Hepatocyte (in vitro differentiated cells): ENCODE measurements at regions not wholly inside any gene's neighbourhood (a gene's known extent, or its start where the extent isn't known, plus 50 kb on each side); places are given as distances from the start of the nearest gene placed in this dataset.

ENCODE experiments used
- DNase-seq: peaks from one replicate; pipeline ENCODE4 v3.0.0-alpha.2; 2016; ENCODE audit warnings: low spot score
- H2AFZ ChIP-seq: fragments of 200-600 bp; sonication (generic); 2 replicates; pipeline ENCODE4 v1.6.0; 2016; ENCODE audit warnings: antibody characterized with exemption, mild to moderate bottlenecking
- H3K27ac ChIP-seq: fragments of 200-600 bp; sonication (generic); 2 replicates; pipeline ENCODE4 v1.5.1; 2016; ENCODE audit warnings: mild to moderate bottlenecking
- H3K27me3 ChIP-seq: fragments of 200-600 bp; sonication (generic); 2 replicates; pipeline ENCODE4 v1.6.1; 2016
- H3K36me3 ChIP-seq: fragments of 200-600 bp; sonication (generic); replicated peaks from 2 replicates; pipeline ENCODE4 v1.5.1; 2016; ENCODE audit warnings: low read depth; ENCODE audit not compliant: insufficient read depth
- H3K4me1 ChIP-seq: fragments of 200-600 bp; sonication (generic); 2 replicates; pipeline ENCODE4 v1.5.1; 2016; ENCODE audit warnings: mild to moderate bottlenecking, moderate library complexity; ENCODE audit not compliant: insufficient read depth
- H3K4me2 ChIP-seq: fragments of 200-600 bp; sonication (generic); 2 replicates; pipeline ENCODE4 v1.6.0; 2016
- H3K4me3 ChIP-seq: fragments of 200-600 bp; sonication (generic); 2 replicates; pipeline ENCODE4 v1.5.1; 2016; ENCODE audit warnings: mild to moderate bottlenecking
- H3K79me2 ChIP-seq: fragments of 200-600 bp; sonication (generic); 2 replicates; pipeline ENCODE4 v1.6.0; 2017; ENCODE audit warnings: mild to moderate bottlenecking
- H3K9me2 ChIP-seq: fragments of 200-600 bp; sonication (generic); replicated peaks from 2 replicates; pipeline ENCODE4 v1.6.0; 2017; ENCODE audit warnings: mild to moderate bottlenecking; ENCODE audit not compliant: insufficient read depth
- H3K9me3 ChIP-seq: fragments of 200-600 bp; sonication (generic); 2 replicates; pipeline ENCODE4 v1.5.1; 2016; ENCODE audit warnings: low read depth, mild to moderate bottlenecking
- H4K20me1 ChIP-seq: fragments of 200-600 bp; sonication (generic); 2 replicates; pipeline ENCODE4 v1.6.0; 2016; ENCODE audit warnings: mild to moderate bottlenecking; ENCODE audit not compliant: insufficient read depth, poor library complexity, severe bottlenecking
- EZH2 ChIP-seq: fragments of 200-600 bp; sonication (generic); IDR thresholded peaks from 2 replicates; pipeline ENCODE4 v1.6.1; 2016; ENCODE audit warnings: antibody characterized with exemption, mild to moderate bottlenecking, borderline replicate concordance
- EZH2phosphoT487 ChIP-seq: fragments of 200-600 bp; sonication (generic); IDR thresholded peaks from one replicate; pipeline ENCODE4 v1.6.1; 2018; ENCODE audit warnings: antibody characterized with exemption, mild to moderate bottlenecking, low read depth, moderate library complexity; ENCODE audit not compliant: unreplicated experiment, severe bottlenecking
- WGBS: methylation state at CpG from one replicate; pipeline ENCODE4 v1.1.6; 2016; ENCODE audit warnings: low lambda C conversion rate; ENCODE audit errors: missing lambda C conversion rate; 5-methylcytosine and 5-hydroxymethylcytosine counted together
- TF ChIP-seq, protein P1 (sequence below): fragments of 200-600 bp; sonication (generic); IDR thresholded peaks from 2 replicates; pipeline ENCODE4 v1.5.1; 2016; ENCODE audit warnings: antibody characterized with exemption, mild to moderate bottlenecking; ENCODE audit not compliant: poor library complexity

- Histone ChIP-seq H3K9me2 (no peaks in the 10 kb centered on the region), H3K36me3 (no peaks in the 10 kb centered on the region), H3K4me2 (no peak overlapping the region), H3K27ac (no peak overlapping the region), H3K79me2 (no peaks in the 10 kb centered on the region), H3K4me3 (no peak overlapping the region), H3K9me3 (no peaks in the 10 kb centered on the region), H4K20me1 (no peaks in the 10 kb centered on the region), H3K4me1 (no peaks in the 10 kb centered on the region), H3K27me3 (no peaks in the 10 kb centered on the region), H2AFZ (no peak overlapping the region)
- DNase-seq, result no peak
- 60% methylated on average over 1 of the region's 1 CpG for WGBS
- TF ChIP-seq, protein P1, sequence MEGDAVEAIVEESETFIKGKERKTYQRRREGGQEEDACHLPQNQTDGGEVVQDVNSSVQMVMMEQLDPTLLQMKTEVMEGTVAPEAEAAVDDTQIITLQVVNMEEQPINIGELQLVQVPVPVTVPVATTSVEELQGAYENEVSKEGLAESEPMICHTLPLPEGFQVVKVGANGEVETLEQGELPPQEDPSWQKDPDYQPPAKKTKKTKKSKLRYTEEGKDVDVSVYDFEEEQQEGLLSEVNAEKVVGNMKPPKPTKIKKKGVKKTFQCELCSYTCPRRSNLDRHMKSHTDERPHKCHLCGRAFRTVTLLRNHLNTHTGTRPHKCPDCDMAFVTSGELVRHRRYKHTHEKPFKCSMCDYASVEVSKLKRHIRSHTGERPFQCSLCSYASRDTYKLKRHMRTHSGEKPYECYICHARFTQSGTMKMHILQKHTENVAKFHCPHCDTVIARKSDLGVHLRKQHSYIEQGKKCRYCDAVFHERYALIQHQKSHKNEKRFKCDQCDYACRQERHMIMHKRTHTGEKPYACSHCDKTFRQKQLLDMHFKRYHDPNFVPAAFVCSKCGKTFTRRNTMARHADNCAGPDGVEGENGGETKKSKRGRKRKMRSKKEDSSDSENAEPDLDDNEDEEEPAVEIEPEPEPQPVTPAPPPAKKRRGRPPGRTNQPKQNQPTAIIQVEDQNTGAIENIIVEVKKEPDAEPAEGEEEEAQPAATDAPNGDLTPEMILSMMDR, result no peak
- TF ChIP-seq EZH2phosphoT487, result no peak
- no peak for TF ChIP-seq EZH2
Measured at GRCh38 chr4:165774326-165774725, 98.7 kb upstream of the TLL1 start.

DNA sequence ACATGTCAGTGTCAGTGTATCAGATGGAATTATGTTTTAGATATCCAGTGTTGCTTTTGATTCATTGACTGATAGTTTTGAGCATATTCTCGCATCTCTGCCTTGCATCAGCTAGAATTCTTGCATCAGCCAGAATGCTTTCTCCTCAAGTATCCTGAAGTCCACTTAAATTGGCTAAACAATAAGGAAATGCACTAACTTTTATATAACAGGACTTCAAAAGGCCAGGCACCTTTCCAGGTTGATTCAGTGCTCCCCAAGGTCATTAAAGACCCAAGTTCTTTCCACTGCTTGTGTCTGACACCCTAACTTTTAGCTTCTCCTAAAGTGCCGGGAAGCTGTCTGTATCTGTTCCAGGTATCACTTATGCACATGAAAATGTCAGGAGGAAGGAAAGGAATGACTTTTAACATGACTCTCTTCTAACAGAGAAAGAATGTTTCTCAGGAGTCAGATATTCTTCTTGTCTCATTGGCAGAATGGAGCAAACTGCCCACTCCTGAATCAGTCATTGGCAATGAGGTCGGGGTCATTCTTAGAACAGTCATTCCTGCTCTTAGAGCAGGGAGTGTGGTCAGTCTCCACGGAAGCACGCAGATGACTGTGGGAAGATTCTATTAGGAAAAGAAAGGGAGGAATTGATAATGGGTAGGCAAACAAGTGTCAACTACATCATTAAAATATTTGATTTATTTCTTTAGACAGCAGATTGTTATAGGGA, 92.9 kb upstream of the TLL1 start:
- 93% methylated on average over 5 of the region's 5 CpGs for WGBS
- no peaks in the 10 kb centered on the region for H3K79me2 ChIP-seq
- H3K4me3 ChIP-seq, result no peak overlapping the region
- H3K9me2 ChIP-seq, result no peaks in the 10 kb centered on the region
- H3K4me2 ChIP-seq, result no peak overlapping the region
- H4K20me1 ChIP-seq, result no peaks in the 10 kb centered on the region
- H3K27ac ChIP-seq, result no peak overlapping the region
- no peaks in the 10 kb centered on the region for H3K36me3 ChIP-seq
- H3K9me3 ChIP-seq, result no peaks in the 10 kb centered on the region
- DNase-seq, result no peak
- H3K27me3 ChIP-seq, result no peaks in the 10 kb centered on the region
- H3K4me1 ChIP-seq, result no peaks in the 10 kb centered on the region
- H2AFZ ChIP-seq, result no peak overlapping the region
- TF ChIP-seq, protein P1, result no peak
- TF ChIP-seq EZH2phosphoT487, result no peak
- no peak for TF ChIP-seq EZH2

- Histone ChIP-seq H3K9me3 (no peaks in the 10 kb centered on the region), H4K20me1 (no peaks in the 10 kb centered on the region), H2AFZ (no peak overlapping the region), H3K9me2 (no peaks in the 10 kb centered on the region), H3K27ac (no peak overlapping the region), H3K36me3 (no peaks in the 10 kb centered on the region), H3K4me2 (no peak overlapping the region), H3K79me2 (no peaks in the 10 kb centered on the region), H3K4me1 (no peaks in the 10 kb centered on the region), H3K27me3 (no peaks in the 10 kb centered on the region), H3K4me3 (no peak overlapping the region)
- no peak for TF ChIP-seq EZH2
- DNase-seq, result no peak
- 65% methylated on average over 1 of the region's 1 CpG for WGBS
Measured at GRCh38 chr4:165780735-165781134, 92.3 kb upstream of the TLL1 start.

- TF ChIP-seq EZH2phosphoT487 (no peak), EZH2 (no peak)
- TF ChIP-seq, protein P1, result no peak
- Histone ChIP-seq H3K4me3 (no peak overlapping the region), H3K4me2 (no peak overlapping the region), H3K9me3 (no peaks in the 10 kb centered on the region), H2AFZ (no peak overlapping the region), H3K27ac (no peak overlapping the region), H3K36me3 (no peaks in the 10 kb centered on the region), H3K9me2 (no peaks in the 10 kb centered on the region), H3K4me1 (no peaks in the 10 kb centered on the region), H4K20me1 (no peaks in the 10 kb centered on the region), H3K79me2 (no peaks in the 10 kb centered on the region), H3K27me3 (no peaks in the 10 kb centered on the region)
- no peak for DNase-seq
Measured at GRCh38 chr4:165782623-165783022, 90.4 kb upstream of the TLL1 start.
